Motor neuron (in vitro differentiated cells): ENCODE measurements at regions not wholly inside any gene's neighbourhood (a gene's known extent, or its start where the extent isn't known, plus 50 kb on each side); places are given as distances from the start of the nearest gene placed in this dataset.
"Not testable (repeated sequence)": the region's sequence is repeated elsewhere in the genome, so short reads cannot be mapped to it uniquely, and the experiment has no call there.

Experiments
- ATAC-seq, 8 experiments: fragments of 200-7000 bp; cut with Tn5 transposase; replicated peaks in 6 of 8; 2 replicates each; pipeline ENCODE4 v1.8.0; 2021; ENCODE audit warnings: mild to moderate bottlenecking in 8 of 8, moderate library complexity in 8 of 8
- H3K27ac ChIP-seq, 2 donors: fragments of 250-450 bp; sonication (Bioruptor Pico); 2 replicates each; pipeline ENCODE4 v1.9.0; 2021; ENCODE audit warnings: antibody characterized with exemption in 2 of 2, mild to moderate bottlenecking in 2 of 2, moderate library complexity in 1 of 2
- H3K4me1 ChIP-seq, 2 donors: fragments of 250-450 bp; sonication (Bioruptor Pico); replicated peaks in 1 of 2; 2 replicates each; pipeline ENCODE4 v1.6.1; 2021; ENCODE audit warnings: antibody characterized with exemption in 2 of 2, mild to moderate bottlenecking in 2 of 2, moderate library complexity in 1 of 2
- H3K4me3 ChIP-seq, 5 donors: fragments of 250-450 bp; sonication (Bioruptor Pico); 2 replicates each; pipeline ENCODE4 v1.9.0; 2021; ENCODE audit warnings: antibody characterized with exemption in 5 of 5, mild to moderate bottlenecking in 5 of 5, moderate library complexity in 4 of 5
- WGBS, 10 experiments: fragments of 450-650 bp; shearing (Covaris generic); methylation state at CpG; one replicate each; pipeline ENCODE4 v1.0.0; 2022; 5-methylcytosine and 5-hydroxymethylcytosine counted together
- in situ Hi-C, 9 experiments: fragments of 400-800 bp; cut with MboI; loops; one replicate each; pipeline ENCODE4 v1.15.0; 2021; ENCODE audit warnings: low sequenced_read_pairs in 9 of 9, low pct_unique_long_range_greater_than_20kb in 2 of 9; ENCODE audit not compliant: unreplicated experiment in 9 of 9

GRCh38 chr4:107376293-107376692 is 340.2 kb upstream of the DKK2 start:
- no peaks in the 10 kb centered on the region for H3K4me1 ChIP-seq
- H3K27ac ChIP-seq, result no peak overlapping the region
- no peak overlapping the region for H3K4me3 ChIP-seq
- ATAC-seq, result no peak
- in situ Hi-C loops, result loop anchor here in 1 of 9 experiments (10.0 kb wide), 1 partner anchor 181 kb away; no protein-coding TSS in a partner anchor
- WGBS, 10 experiments, result 38 to 100% (median 80%) methylated on average over 1 of the region's 1 CpG; no CpG with 5 or more reads in 3 of the 10 experiments

GRCh38 chr4:107366900-107367299 is 330.8 kb upstream of the DKK2 start:
- no peak for ATAC-seq
- Histone ChIP-seq H3K4me1 (no peaks in the 10 kb centered on the region), H3K4me3 (no peak overlapping the region), H3K27ac (no peak overlapping the region)
- in situ Hi-C loops, result no loop called here

GRCh38 chr4:107366016-107366735 is 330.1 kb upstream of the DKK2 start:
- in situ Hi-C loops, result no loop called here
- Histone ChIP-seq H3K4me3 (no peak overlapping the region), H3K27ac (no peak overlapping the region), H3K4me1 (no peaks in the 10 kb centered on the region)
- peak in 3 of 8 experiments; percentile 69 to 93 (median 91) for ATAC-seq
- WGBS, 10 experiments, result 13 to 73% (median 62%) methylated on average over 4 to 5 of the region's 5 CpGs

GRCh38 chr4:107363125-107363524 is 327.0 kb upstream of the DKK2 start:
- Histone ChIP-seq H3K4me1 (no peaks in the 10 kb centered on the region), H3K27ac (no peak overlapping the region), H3K4me3 (no peak overlapping the region)
- 14 to 100% (median 61%) methylated on average over 1 to 2 of the region's 2 CpGs; no CpG with 5 or more reads in 2 of the 10 experiments for WGBS, 10 experiments
- ATAC-seq, result peak in 1 of 8 experiments; percentile 69
- in situ Hi-C loops, result no loop called here

GRCh38 chr4:107359208-107359607 is 323.1 kb upstream of the DKK2 start:
- no peak overlapping the region for H3K27ac ChIP-seq
- H3K4me1 ChIP-seq, result no peaks in the 10 kb centered on the region
- WGBS, 10 experiments, result 56 to 100% (median 83%) methylated on average over 1 of the region's 1 CpG; no CpG with 5 or more reads in 3 of the 10 experiments
- no peak for ATAC-seq
- no peak overlapping the region for H3K4me3 ChIP-seq
- in situ Hi-C loops, result no loop called here

- H3K27ac ChIP-seq, H3K4me3 ChIP-seq, in situ Hi-C loops, H3K4me1 ChIP-seq, ATAC-seq: not testable (repeated sequence)
- 69 to 100% (median 92%) methylated on average over 1 to 7 of the region's 11 CpGs; no CpG with 5 or more reads in 4 of the 10 experiments for WGBS, 10 experiments
Measured at GRCh38 chr4:107354304-107354703, 318.2 kb upstream of the DKK2 start.

- no peak for ATAC-seq
- H3K27ac ChIP-seq, result no peak overlapping the region
- in situ Hi-C loops, result no loop called here
- no peak overlapping the region for H3K4me3 ChIP-seq
- H3K4me1 ChIP-seq, result no peaks in the 10 kb centered on the region
Measured at GRCh38 chr4:107351196-107351595, 315.1 kb upstream of the DKK2 start.

GRCh38 chr4:107349732-107350131 is 313.6 kb upstream of the DKK2 start:
- peak in 1 of 8 experiments; percentile 23 for ATAC-seq
- no peak overlapping the region for H3K4me3 ChIP-seq
- no peak overlapping the region for H3K27ac ChIP-seq
- H3K4me1 ChIP-seq, result no peaks in the 10 kb centered on the region
- in situ Hi-C loops, result no loop called here

- no peak overlapping the region for H3K4me3 ChIP-seq
- no peaks in the 10 kb centered on the region for H3K4me1 ChIP-seq
- ATAC-seq, result peak in 2 of 8 experiments; percentile 19 to 21
- in situ Hi-C loops, result no loop called here
- 0 to 100% (median 47%) methylated on average over 1 of the region's 1 CpG; no CpG with 5 or more reads in 4 of the 10 experiments for WGBS, 10 experiments
- H3K27ac ChIP-seq, result no peak overlapping the region
Measured at GRCh38 chr4:107349266-107349665, 313.2 kb upstream of the DKK2 start.

- Histone ChIP-seq H3K27ac (no peak overlapping the region), H3K4me1 (no peaks in the 10 kb centered on the region), H3K4me3 (no peak overlapping the region)
- in situ Hi-C loops, result no loop called here
- WGBS, 10 experiments, result 78 to 100% (median 89%) methylated on average over 1 to 5 of the region's 6 CpGs
- ATAC-seq, result no peak
Measured at GRCh38 chr4:107348188-107349050, 312.3 kb upstream of the DKK2 start.

- Histone ChIP-seq H3K4me1 (no peaks in the 10 kb centered on the region), H3K4me3 (no peak overlapping the region), H3K27ac (no peak overlapping the region)
- 88% methylated on average over 1 of the region's 1 CpG; no CpG with 5 or more reads in 9 of the 10 experiments for WGBS, 10 experiments
- in situ Hi-C loops, result no loop called here
- ATAC-seq, result no peak
Measured at GRCh38 chr4:107333518-107333917, 297.4 kb upstream of the DKK2 start.

GRCh38 chr4:107332656-107333055 is 296.5 kb upstream of the DKK2 start:
- in situ Hi-C loops, H3K27ac ChIP-seq, H3K4me1 ChIP-seq, H3K4me3 ChIP-seq, ATAC-seq: not testable (repeated sequence)
- 0 to 100% (median 71%) methylated on average over 1 of the region's 1 CpG; no CpG with 5 or more reads in 1 of the 10 experiments for WGBS, 10 experiments

- Histone ChIP-seq H3K4me1 (no peaks in the 10 kb centered on the region), H3K4me3 (no peak overlapping the region), H3K27ac (no peak overlapping the region)
- in situ Hi-C loops, result no loop called here
- no peak for ATAC-seq
Measured at GRCh38 chr4:107330916-107331315, 294.8 kb upstream of the DKK2 start.
